Hematopoietic multipotent progenitor cell treated with erythropoietin and hydrocortisone succinate and interleukin-3 and kit ligand, for 15 days (in vitro differentiated cells): ENCODE measurements at regions not wholly inside any gene's neighbourhood (a gene's known extent, or its start where the extent isn't known, plus 50 kb on each side); places are given as distances from the start of the nearest gene placed in this dataset.

Experiments used
- DNase-seq: peaks from one replicate; pipeline ENCODE4 v3.0.0-alpha.2; 2015; ENCODE audit warnings: low spot score

DNA sequence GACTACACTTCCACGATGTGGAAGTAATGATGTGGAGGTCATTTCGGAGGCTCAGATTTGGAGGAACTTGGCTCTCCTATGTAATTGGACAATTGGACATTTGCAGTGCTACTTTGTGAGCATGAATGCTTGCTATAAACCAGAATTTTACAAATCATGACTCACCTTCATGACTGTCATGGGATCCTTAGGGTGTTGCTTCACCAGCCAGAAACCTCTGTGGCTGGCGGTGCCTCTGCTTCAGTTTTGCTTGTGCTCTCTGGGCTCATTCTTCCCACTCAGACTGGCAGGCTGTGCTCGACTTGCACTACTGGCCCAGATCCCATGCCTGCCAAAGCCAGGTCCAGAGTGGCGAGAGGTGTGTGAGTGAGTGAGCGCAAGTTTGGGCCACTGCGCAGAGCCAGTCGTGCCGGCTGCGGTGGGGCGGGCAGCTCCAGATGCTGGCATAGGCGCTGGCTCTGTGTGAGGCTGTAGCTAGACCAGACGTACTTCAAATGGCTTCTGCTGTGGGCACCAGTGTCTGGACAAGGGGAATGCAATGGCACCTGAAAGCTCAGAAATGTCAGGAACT is 387.8 kb downstream of the AEBP2 start:
- no peak for DNase-seq

DNA sequence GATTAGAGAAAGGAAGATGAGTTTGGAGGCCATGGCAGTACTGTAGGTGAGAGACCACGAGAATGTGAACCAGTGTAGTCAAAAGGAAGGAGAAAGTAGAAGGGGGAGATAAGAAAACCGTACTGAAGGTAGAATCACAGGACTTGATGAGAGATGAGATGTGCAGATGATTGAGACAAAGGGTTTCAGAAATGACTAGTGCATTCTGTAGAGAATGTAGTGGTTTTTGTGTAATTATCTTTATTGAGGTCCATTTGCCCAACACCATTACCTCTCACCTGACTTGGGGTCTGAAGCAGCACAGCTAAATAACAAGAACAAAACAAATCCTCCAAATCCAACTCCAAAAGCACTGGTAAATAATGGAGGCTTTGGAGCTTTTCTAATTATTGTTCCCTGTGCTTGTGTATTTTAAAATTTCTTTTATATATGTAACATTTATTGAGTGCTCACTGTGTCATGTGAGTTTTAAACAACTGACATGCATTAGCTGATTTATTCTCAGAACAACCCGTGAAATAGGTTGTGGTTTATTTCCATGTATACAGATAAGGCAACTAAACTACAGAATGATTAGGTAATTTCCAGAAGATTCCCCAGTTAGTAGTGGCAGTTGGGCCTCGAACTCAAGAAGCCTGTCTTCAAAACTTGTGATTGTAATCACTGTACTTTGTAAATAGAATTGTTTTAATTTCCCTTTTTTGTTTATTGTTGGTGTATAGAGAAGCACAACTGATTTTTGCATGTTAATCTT is 390.0 kb downstream of the AEBP2 start:
- no peak for DNase-seq

DNA sequence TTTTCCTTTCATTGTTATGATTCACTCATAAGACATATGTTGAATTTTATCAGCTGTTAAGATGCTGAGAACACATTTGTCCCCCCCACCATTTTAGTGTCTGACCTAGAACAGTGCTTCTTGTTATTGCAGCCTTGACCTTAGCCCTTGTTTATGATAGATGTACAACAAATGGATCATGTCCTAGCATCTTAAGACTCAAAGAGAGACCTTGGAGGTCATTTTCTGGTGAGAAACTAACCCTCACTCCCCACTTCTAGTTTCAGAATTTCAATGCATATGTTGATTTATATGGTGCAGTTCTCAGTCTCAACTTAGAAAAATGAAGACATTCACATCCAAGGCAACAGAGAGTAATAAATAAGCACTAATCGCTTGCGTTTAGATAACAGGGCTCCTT is 391.2 kb downstream of the AEBP2 start:
- DNase-seq = no peak

DNA sequence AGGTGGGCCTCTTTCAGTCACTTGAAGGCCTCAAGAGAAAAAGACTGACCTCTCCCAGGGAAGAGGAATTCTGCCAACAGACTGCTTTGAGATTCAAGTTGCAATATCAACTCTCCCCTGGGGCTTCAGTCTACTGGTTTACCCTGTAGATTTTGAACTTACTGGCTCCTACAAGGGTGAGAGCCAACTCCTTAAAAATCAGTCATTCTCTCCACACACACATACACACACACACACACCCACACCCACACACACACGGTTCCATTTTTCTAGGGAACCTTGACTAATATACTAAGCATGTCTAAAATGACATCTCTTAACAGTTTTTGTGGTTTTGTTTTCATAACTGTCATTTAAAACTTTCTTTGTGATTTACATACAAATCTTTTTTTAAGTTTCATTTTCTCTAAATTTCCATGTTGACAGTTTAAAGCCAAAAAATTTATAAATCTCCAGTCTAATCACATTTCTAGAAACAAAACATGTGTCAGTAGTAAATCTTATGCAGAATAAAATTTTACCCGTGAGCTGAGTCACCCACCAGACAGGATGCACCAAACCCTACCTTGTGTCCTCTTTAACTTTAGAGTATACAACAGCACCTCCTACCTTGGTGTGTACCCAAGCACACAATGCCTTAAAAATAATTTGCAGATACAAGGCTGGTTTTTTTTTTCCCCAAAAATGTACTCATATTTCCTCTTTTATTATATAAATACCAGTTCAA is 394.6 kb downstream of the AEBP2 start:
- DNase-seq = no peak

DNA sequence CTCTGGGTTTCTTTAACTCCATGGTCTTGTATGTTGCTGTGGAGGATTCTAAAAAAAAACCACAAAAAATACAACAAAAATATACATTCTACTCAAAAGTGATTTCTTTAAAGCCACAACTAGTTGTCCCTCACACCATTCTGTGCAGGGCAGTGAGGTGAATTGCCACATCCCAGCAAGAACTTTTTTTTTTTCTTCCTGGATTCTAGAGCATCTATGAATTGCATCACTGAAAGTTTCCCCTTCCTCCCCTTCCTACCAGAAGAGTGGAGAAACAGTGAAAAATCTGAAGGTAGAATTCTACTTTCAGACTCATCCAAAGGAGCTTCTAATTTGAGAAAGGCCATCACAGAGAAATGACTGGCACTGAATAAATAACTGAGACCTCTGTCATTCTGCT is 395.3 kb downstream of the AEBP2 start:
- DNase-seq = no peak

DNA sequence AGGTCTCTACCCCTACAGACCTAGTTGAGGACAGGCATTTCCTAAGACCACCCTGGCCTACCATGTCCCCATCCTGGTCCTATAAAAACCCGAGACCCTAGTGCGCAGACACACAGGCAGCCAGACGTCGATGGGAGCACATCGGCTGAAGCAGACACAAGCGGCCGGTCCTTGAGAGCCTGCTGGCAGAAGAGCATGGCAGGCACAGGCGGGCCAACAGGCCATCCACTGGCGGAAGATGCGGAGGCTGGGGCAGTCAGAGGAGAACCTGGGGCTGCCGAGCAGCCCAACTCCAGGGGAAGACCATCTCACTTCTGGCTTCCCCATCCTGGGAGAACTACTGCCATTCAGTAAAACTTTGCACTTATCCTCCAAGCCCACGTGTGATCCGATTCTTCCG is 396.8 kb downstream of the AEBP2 start:
- DNase-seq = no peak

DNA sequence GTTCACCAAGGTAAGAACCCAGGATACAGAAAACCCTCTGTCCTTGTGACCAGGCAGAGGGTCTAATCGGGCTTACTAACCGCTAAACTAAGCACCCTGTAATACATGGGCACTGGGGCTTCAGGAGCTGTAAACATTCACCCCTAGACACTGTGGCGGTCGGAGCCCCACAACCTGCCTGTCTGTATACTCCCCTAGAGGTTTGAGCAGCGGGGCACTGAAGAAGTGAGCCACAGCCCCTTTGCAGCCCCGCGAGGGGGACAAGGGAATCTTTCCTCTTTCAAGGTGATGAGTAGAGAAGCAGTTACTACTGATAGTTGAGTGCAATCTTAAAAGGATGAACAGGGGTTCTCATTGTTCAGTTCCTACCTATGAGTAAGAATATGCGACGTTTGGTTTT is 397.2 kb downstream of the AEBP2 start:
- no peak for DNase-seq

DNA sequence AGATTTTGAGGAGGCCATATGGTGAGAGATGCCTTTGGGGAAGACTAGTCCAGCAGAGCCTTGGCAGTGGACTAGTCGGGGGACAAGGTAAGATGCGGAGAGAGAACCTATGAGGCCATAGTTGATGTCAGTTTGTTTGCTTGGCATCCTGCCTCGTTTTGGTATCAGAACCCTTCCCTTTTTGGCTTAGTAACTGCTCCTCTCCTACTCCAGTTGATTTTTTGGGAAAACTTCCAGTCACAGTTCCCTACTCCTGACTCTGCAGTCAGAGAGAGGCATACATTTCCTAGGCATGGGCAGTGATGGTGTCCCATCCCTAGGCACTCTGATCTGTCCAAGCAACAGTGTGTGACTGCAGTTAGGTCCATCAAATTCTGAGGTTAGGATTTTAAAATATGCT is 398.3 kb downstream of the AEBP2 start:
- DNase-seq = no peak

DNA sequence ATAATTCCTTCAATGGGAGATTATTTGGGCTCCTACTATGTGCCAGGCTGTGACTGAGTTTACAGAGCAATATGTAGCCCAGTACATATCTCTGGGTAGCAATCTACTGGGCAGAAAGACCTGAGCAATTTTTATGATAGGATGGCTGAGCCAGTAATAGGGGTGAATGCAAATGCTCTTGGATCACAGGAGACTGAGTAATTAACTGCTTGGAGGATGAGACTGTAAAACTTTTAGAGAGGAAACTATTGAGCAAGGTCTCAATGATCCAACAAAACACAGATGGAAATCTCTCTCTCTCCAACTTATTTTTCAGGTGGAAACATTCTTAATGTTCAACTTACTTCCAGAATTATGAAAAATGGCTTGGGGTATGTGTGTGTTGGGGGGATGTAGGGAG is 402.2 kb downstream of the AEBP2 start:
- no peak for DNase-seq

DNA sequence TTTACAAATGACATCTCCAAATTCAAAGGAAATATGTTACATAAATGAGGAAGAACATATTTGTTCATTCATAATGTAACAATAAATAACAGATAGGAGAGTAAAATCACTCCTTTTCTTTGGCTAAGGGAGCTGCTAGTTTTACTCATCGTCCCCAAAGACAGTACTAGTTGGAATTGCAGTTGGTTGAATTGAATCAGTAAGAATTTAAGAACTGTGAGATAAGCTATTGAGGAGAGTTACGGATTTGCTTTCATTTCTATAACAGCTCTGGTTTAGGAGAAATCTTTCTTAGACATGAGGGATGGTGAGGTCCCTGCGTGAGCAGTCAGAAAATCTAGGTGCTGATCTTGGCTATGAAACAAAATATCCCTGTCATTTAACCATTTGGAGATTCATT is 402.8 kb downstream of the AEBP2 start:
- no peak for DNase-seq

DNA sequence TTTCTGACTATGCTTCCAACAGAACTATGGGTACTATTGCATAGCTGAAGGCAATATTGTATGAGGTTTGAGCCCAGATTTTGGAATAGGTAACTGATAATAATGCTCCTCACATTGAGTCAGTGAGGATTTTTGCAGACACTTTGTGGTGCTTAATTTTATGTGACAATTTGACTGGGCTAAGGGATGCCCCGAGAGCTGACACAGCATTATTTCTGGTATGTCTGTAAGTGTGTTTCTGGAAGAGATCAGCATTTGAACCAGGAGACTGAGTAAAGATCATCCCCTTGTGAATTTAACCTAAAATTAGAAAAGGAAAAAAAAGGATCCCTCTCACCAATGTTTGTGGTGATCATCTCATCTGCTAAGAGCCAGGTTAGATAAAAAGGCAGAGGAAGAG is 404.9 kb downstream of the AEBP2 start:
- no peak for DNase-seq

DNA sequence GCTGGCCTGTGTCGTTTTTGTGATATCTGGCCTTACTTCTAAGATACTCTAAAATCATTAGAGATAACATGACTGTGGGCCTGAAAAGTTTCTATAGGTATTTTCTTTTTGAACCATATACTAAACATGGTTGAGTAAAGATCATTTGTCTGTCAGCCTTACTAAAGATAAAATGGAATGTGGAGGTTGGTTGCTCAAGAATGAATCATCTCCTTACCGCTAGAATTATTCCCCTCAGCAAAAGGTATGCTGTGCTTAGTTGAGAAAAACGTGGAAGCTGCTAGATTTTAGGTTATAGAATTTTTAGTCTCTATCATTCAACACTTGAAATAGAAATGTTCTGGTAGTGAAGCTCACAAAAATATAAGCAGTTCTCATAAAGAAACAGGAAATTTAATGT is 407.3 kb downstream of the AEBP2 start:
- no peak for DNase-seq

DNA sequence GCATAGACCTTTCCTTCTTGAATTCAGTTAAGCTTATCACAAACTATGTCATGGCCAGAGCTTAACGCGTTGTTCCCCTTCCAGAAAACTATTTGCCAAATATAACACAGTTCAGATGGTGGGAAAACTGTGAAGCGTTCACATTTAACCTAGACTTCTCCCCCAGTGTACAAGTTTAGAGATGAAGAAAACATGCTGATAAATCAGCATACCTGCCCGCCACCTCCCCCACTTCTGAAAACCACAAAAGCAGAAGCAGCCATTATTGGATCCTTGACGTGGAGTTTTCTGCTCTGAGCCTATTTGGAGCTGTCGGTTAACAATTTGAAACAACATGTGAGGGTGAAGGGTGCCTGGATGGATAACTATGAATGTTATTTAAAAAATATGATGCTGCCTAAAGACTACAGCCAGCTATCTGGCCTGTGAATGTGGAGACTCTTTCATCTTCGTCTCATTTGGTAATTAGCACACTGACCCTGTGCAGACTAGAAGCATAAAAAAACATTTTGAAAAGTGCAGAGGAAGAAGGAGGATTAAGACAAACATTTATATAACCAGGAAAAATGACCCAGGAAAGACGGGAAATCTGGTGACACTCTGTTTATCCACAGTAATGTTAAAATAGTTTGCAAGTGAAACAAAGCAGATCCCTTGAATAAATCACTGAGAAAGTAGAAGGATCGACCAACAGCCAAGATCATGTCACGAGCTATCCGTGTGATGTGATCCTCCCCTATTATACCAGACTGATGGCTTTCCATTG is 408.2 kb downstream of the AEBP2 start:
- DNase-seq = no peak

DNA sequence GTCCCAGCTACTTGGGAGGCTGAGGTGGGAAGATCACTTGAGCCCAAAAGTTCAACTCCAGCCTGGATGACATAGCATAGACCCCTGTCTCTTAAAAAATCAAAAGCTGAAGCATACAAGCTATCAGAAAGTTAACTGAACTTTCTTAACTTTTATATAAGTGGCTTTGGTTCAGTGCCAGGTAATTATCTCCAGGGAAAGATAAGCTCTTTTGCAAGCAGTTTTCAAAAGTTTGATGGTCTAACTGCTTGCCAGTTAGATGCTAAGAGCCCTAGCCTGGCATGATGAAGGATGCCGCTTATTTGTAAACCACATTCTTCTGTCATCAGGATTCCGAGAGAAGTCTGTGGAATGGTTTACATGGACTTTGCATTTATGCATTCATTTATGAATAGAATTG is 409.1 kb downstream of the AEBP2 start:
- DNase-seq = no peak

DNA sequence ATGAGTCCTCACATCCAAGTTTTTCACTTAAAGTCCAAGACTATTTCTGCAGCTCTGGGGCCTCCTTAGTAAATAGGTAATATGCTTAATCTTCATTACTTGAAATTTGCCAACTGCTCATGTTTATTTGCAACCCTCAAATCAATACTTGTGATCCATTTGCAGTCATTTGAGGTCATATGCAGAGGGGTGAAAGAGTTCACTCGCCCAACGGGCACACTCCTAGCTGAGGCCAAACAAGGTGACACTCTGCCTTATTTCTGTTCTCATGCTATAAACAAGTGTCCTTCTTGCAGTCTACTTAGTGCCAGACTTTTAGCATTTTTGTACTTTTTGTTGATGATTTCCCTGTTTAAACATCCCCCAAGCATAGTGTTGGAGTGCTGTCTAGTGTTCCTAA is 409.9 kb downstream of the AEBP2 start:
- no peak for DNase-seq

DNA sequence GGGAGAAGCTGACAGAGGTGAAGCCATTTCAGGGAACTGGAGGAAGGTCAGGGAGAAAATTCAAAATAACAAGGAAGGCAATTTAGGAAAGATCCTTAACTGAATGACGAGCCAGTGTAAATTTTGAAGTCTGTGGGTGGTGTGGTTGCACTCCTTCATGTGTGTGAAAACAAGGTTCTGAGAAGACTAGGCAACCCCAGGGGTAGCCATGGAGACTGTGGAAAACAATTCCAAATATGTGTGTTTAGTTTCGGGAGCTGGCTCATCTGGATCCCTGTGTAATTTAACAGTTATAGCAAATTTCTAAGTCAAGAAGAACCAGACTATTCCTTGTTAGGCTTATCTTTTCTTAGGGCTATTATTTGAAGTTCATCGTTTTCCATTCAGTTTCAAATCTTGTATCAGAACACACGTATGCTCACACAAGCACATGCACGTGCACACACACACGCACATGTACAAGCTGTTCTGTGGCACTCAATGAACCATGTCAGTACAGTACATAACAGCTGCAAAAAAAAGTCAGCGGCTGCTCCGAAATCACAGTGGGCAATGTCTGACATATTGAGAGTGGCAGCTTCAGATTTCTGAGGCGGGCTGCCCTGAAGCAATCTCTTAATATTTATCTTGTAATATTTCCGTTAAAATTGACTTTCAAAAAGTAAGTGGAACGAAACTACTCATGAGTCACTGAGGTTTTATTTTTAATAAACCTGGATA is 411.2 kb downstream of the AEBP2 start:
- no peak for DNase-seq

DNA sequence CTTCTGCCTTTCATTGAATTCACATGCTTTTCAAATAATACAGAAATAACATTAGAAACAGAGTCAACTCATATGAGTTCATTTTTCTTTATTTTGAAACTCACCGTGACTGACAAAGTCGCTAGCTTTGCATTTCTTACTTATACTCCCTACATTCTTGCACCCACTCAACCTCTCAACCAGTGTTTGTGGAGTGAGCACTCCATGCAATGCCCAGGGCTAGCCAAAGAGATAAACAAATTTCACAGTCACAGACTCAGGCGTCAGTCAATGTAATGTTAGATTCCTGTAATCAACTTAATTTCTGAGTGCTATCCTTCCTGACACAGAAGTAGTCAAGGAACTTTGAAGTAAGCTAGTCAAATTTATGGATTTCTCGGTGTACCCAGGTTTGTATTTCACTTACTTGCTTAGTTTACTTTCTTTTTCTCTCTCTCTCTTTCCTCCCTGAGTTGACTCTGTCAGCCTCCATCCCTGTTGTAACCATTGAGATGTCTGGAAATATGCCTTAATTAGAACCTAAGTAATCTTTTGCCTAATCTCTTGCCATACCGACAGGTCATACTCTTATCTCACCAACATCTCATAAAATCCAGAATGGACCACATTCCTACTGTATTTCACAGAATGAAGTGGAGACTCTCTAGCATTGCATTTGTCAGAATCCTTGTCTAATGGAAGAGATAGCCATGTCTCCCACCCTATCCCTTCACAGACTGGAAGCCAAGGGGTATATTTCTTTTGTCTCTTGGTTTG is 413.0 kb downstream of the AEBP2 start:
- no peak for DNase-seq

DNA sequence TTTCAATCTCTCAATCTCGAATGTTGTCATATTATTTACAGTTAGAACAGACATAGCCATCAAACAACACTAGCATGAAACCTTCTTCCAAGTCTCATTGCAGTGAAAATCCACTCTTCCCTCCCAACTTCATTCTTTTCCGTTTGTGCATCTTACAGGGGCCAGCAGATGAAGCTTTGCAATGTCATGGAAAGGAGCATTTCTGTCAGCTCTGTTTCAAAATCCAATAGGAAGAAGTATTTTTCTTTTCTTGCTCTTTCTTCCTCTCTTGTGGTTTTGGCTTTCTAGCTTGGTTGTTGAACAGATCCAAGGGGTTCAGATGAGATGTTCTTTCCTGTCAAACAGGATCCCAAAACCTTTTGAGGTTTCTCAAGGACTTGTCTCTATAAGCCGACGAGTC is 416.6 kb downstream of the AEBP2 start:
- no peak for DNase-seq

DNA sequence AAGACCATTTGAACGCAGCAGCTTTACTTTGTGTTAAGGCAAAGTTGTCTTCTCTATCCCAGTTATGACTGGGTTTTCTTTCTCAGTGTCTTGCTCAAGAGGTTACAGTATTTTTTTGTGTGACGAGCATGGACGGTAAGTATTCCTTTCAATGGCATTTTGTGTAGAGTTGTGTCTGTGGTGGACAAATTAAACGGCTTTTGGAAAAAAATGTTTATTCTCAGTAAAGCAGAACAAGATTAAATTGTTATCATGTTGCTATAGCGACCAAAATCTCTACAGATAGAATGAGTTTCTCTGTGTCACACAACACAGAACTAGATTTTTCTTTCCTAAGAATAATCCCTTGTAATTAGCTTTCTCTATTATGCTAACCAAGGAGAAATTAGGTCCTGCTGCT is 417.1 kb downstream of the AEBP2 start:
- DNase-seq = no peak

DNA sequence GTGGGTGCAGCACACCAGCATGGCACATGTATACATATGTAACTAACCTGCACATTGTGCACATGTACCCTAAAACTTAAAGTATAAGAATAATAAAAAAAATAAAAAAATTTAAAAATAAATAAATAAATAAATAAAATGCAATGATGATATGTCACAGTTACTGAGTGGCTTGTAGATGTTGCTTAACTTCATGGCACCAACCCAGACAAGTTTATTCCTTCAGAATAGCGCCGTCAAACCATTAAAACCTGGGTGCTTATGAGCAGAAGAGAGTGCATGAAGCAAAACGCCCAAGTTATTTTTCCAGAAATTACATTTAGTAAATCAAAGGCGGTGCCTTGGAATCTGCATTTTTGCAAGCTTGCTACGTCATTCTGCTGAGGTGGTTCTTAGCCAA is 417.9 kb downstream of the AEBP2 start:
- DNase-seq = no peak

DNA sequence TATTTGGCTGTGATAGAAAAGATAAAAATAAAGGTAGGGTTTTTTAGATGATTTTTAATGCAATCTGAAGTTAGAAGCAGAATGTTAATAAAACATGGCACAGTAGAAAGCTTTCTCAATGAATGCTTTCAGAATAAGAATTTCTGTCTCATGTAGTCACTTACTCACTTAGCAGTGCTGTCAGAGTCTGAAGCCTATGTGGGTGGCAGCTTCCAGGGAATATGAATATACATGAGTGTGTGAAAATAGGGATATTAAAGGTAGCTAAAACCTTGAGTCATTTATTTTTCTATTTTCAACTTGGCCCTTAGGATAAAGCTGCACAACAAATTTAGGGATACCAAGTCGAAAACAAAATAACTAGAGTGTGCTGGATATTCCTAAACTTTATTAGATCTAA is 427.9 kb downstream of the AEBP2 start:
- DNase-seq = no peak
